ENCODE measurements at regions not wholly inside any gene's neighbourhood (a gene's known extent, or its start where the extent isn't known, plus 50 kb on each side); places are given as distances from the start of the nearest gene placed in this dataset.

DNA sequence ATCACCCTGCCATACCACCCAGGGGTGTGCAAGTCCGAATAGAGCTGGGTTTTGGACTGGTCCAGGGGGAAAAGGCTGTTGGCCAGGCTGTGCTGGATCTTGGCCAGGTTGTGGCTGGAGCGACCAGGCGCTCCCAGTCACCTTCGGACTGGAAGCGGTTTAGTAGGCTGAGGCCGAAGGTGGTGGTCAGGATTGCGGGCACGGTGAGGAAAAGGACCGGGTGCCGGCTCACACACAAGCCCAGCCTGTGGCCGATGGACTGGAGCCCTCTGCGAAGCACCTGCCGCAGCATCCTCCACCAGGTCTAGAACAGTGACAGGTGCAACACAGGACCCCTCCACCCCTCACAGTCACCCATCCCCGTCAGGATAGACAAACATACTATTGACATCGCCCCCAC, 590.6 kb upstream of the PTCHD4 start:
- TF ChIP-seq, protein P1, sequence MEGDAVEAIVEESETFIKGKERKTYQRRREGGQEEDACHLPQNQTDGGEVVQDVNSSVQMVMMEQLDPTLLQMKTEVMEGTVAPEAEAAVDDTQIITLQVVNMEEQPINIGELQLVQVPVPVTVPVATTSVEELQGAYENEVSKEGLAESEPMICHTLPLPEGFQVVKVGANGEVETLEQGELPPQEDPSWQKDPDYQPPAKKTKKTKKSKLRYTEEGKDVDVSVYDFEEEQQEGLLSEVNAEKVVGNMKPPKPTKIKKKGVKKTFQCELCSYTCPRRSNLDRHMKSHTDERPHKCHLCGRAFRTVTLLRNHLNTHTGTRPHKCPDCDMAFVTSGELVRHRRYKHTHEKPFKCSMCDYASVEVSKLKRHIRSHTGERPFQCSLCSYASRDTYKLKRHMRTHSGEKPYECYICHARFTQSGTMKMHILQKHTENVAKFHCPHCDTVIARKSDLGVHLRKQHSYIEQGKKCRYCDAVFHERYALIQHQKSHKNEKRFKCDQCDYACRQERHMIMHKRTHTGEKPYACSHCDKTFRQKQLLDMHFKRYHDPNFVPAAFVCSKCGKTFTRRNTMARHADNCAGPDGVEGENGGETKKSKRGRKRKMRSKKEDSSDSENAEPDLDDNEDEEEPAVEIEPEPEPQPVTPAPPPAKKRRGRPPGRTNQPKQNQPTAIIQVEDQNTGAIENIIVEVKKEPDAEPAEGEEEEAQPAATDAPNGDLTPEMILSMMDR (IDR thresholded peaks at IDR 0.05) = no peak
- TF ChIP-seq POLR2A (IDR thresholded peaks at IDR 0.05) (no peak), POLR2AphosphoS5 (IDR thresholded peaks at IDR 0.05) (no peak)
